Liver (tissue), 7 donors: ENCODE measurements at regions not wholly inside any gene's neighbourhood (a gene's known extent, or its start where the extent isn't known, plus 50 kb on each side); places are given as distances from the start of the nearest gene placed in this dataset.

Experiments used
- DNase-seq: peaks from one replicate; pipeline ENCODE4 v3.0.0-alpha.2; 2017; ENCODE audit warnings: low spot score
- H3K27ac ChIP-seq, 2 donors: one replicate each; pipeline ENCODE4 v1.7.0; 2013; ENCODE audit warnings: inconsistent platforms in 2 of 2, low read length in 2 of 2, control low read depth in 1 of 2, low read depth in 1 of 2, mild to moderate bottlenecking in 1 of 2
- H3K27me3 ChIP-seq, 4 donors: one replicate each; pipeline versions ENCODE4 v1.6.1 to v1.7.0; 2013; ENCODE audit warnings: low read length in 3 of 4, inconsistent platforms in 1 of 4, mild to moderate bottlenecking in 1 of 4, moderate library complexity in 1 of 4; ENCODE audit not compliant: control insufficient read depth in 4 of 4, insufficient read depth in 4 of 4
- H3K36me3 ChIP-seq, 4 donors: one replicate each; pipeline versions ENCODE4 v1.6.1 to v1.7.0; 2013; ENCODE audit warnings: low read length in 3 of 4, mild to moderate bottlenecking in 3 of 4, low read depth in 1 of 4, moderate library complexity in 1 of 4; ENCODE audit not compliant: control insufficient read depth in 4 of 4, insufficient read depth in 3 of 4
- H3K4me1 ChIP-seq, 4 donors: one replicate each; pipeline versions ENCODE4 v1.6.1 to v1.7.0; 2013; ENCODE audit warnings: low read length in 3 of 4, mild to moderate bottlenecking in 3 of 4, moderate library complexity in 1 of 4; ENCODE audit not compliant: control insufficient read depth in 4 of 4, insufficient read depth in 4 of 4
- H3K4me3 ChIP-seq, 3 donors: one replicate each; pipeline versions ENCODE4 v1.6.1 to v1.7.0; 2013; ENCODE audit warnings: low read length in 3 of 3, control low read depth in 1 of 3, low read depth in 1 of 3, mild to moderate bottlenecking in 1 of 3
- H3K9ac ChIP-seq, 2 donors: one replicate each; pipeline ENCODE4 v1.7.0; 2013; ENCODE audit warnings: low read length in 2 of 2, mild to moderate bottlenecking in 2 of 2, moderate library complexity in 2 of 2, control low read depth in 1 of 2, low read depth in 1 of 2
- H3K9me3 ChIP-seq, 4 donors: one replicate each; pipeline versions ENCODE4 v1.6.1 to v1.7.0; 2013; ENCODE audit warnings: low read length in 3 of 4; ENCODE audit not compliant: control insufficient read depth in 4 of 4
- ATF3 ChIP-seq: IDR thresholded peaks from 2 replicates; pipeline ENCODE4 v1.6.1; 2016; ENCODE audit warnings: antibody characterized with exemption
- FOXA1 ChIP-seq: IDR thresholded peaks from 2 replicates; pipeline ENCODE4 v1.6.1; 2016; ENCODE audit warnings: antibody characterized with exemption
- FOXA2 ChIP-seq: IDR thresholded peaks from 2 replicates; pipeline ENCODE4 v1.6.1; 2016; ENCODE audit warnings: antibody characterized with exemption
- GABPA ChIP-seq, 2 donors: IDR thresholded peaks in 1 of 2; conservative IDR thresholded peaks in 1 of 2; 2 replicates each; pipeline ENCODE4 v1.6.1; 2016; ENCODE audit warnings: antibody characterized with exemption in 2 of 2, mild to moderate bottlenecking in 1 of 2, moderate library complexity in 1 of 2
- HNF4A ChIP-seq, 2 donors: conservative IDR thresholded peaks; 2 replicates each; pipeline ENCODE4 v1.6.1; 2016; ENCODE audit warnings: antibody characterized with exemption in 2 of 2, mild to moderate bottlenecking in 2 of 2
- HNF4G ChIP-seq: IDR thresholded peaks from 2 replicates; pipeline ENCODE4 v1.6.1; 2016; ENCODE audit warnings: antibody characterized with exemption
- JUND ChIP-seq, 2 donors: IDR thresholded peaks; 2 replicates each; pipeline ENCODE4 v1.6.1; 2016; ENCODE audit warnings: antibody characterized with exemption in 2 of 2
- NR2F2 ChIP-seq: IDR thresholded peaks from 2 replicates; pipeline ENCODE4 v1.6.1; 2016; ENCODE audit warnings: antibody characterized with exemption
- RAD21 ChIP-seq, 2 donors: IDR thresholded peaks; 2 replicates each; pipeline ENCODE4 v1.6.1; 2016; ENCODE audit warnings: antibody characterized with exemption in 2 of 2, mild to moderate bottlenecking in 2 of 2
- REST ChIP-seq: IDR thresholded peaks from 2 replicates; pipeline ENCODE4 v1.6.1; 2016; ENCODE audit warnings: antibody characterized with exemption, mild to moderate bottlenecking
- RXRA ChIP-seq, 2 donors: IDR thresholded peaks; 2 replicates each; pipeline ENCODE4 v1.6.1; 2017 to 2018; ENCODE audit warnings: antibody characterized with exemption in 2 of 2, mild to moderate bottlenecking in 1 of 2
- SP1 ChIP-seq: IDR thresholded peaks from 2 replicates; pipeline ENCODE4 v1.6.1; 2018; ENCODE audit warnings: antibody characterized with exemption, mild to moderate bottlenecking
- TAF1 ChIP-seq: conservative IDR thresholded peaks from 2 replicates; pipeline ENCODE4 v1.6.1; 2016; ENCODE audit warnings: antibody characterized with exemption, mild to moderate bottlenecking
- YY1 ChIP-seq: IDR thresholded peaks from 2 replicates; pipeline ENCODE4 v1.6.1; 2016; ENCODE audit warnings: antibody characterized with exemption, mild to moderate bottlenecking
- ZBTB33 ChIP-seq: IDR thresholded peaks from 2 replicates; pipeline ENCODE4 v1.6.1; 2016; ENCODE audit warnings: antibody characterized with exemption
- WGBS: extraction: QIAGEN DNeasy Blood & Tissue Kit; methylation state at CpG from one replicate; pipeline ENCODE4 v1.1.7; 2013; 5-methylcytosine and 5-hydroxymethylcytosine counted together
- donor health status: healthy.
- donor health status: healthy.
- donor health status: healthy.
- donor health status: healthy.

- 83% methylated on average over 4 of the region's 4 CpGs for WGBS
- H3K4me1 ChIP-seq = no peaks in the 10 kb centered on the region
- H3K27me3 ChIP-seq = peaks cover 0 to 2% (median 0%) of the 10 kb centered on the region in 4 donors
- no peak overlapping the region for H3K27ac ChIP-seq
- no peak overlapping the region for H3K9ac ChIP-seq
- H3K9me3 ChIP-seq = no peaks in the 10 kb centered on the region
- H3K36me3 ChIP-seq = no peaks in the 10 kb centered on the region
- H3K4me3 ChIP-seq = no peak overlapping the region
- DNase-seq = no peak
- TF ChIP-seq REST = no peak
- TF ChIP-seq FOXA1 = no peak
- no peak for TF ChIP-seq NR2F2
- no peak for TF ChIP-seq ZBTB33
- TF ChIP-seq HNF4A (conservative IDR thresholded peaks at IDR 0.05) = no peak
- TF ChIP-seq GABPA (IDR thresholded peaks at IDR 0.05 in 1 of 2, conservative IDR thresholded peaks at IDR 0.05 in 1 of 2) = no peak
- TF ChIP-seq SP1 = no peak
- no peak for TF ChIP-seq ATF3
- no peak for TF ChIP-seq TAF1
- no peak for TF ChIP-seq RXRA (IDR thresholded peaks at IDR 0.05)
- no peak for TF ChIP-seq RAD21 (IDR thresholded peaks at IDR 0.05)
- no peak for TF ChIP-seq FOXA2
- no peak for TF ChIP-seq HNF4G
Measured at GRCh38 chr12:113732916-113733315, 233.2 kb downstream of the RBM19 start.

GRCh38 chr12:113727651-113728061 is 238.5 kb downstream of the RBM19 start:
- TF ChIP-seq JUND (IDR thresholded peaks at IDR 0.05) = no peak
- no peak for TF ChIP-seq YY1
- no peak for TF ChIP-seq REST
- no peak for TF ChIP-seq HNF4G
- TF ChIP-seq HNF4A (conservative IDR thresholded peaks at IDR 0.05) = no peak
- no peak for TF ChIP-seq FOXA1
- TF ChIP-seq ZBTB33 = no peak
- Histone ChIP-seq H3K27ac (no peak overlapping the region), H3K9me3 (peaks cover 0 to 4% (median 1%) of the 10 kb centered on the region in 4 donors), H3K36me3 (no peaks in the 10 kb centered on the region), H3K9ac (no peak overlapping the region), H3K4me1 (no peaks in the 10 kb centered on the region), H3K27me3 (peaks cover 0 to 2% (median 0%) of the 10 kb centered on the region in 4 donors), H3K4me3 (no peak overlapping the region)
- WGBS = 93% methylated on average over 1 of the region's 1 CpG
- DNase-seq = no peak
